Duodenal mucosa (tissue), 2 donors: ENCODE measurements at regions not wholly inside any gene's neighbourhood (a gene's known extent, or its start where the extent isn't known, plus 50 kb on each side); places are given as distances from the start of the nearest gene placed in this dataset.

Experiments used
- H3K27ac ChIP-seq: one replicate; pipeline ENCODE4 v1.7.0; 2013; ENCODE audit warnings: low read depth, low read length
- H3K27me3 ChIP-seq, 2 donors: one replicate each; pipeline ENCODE4 v1.7.0; 2013; ENCODE audit warnings: low read length in 2 of 2, control low read depth in 1 of 2; ENCODE audit not compliant: insufficient read depth in 2 of 2, control insufficient read depth in 1 of 2
- H3K36me3 ChIP-seq, 2 donors: one replicate each; pipeline ENCODE4 v1.7.0; 2013; ENCODE audit warnings: low read length in 2 of 2, control low read depth in 1 of 2; ENCODE audit not compliant: insufficient read depth in 2 of 2, control insufficient read depth in 1 of 2
- H3K4me1 ChIP-seq, 2 donors: one replicate each; pipeline ENCODE4 v1.7.0; 2013; ENCODE audit warnings: low read length in 2 of 2, control low read depth in 1 of 2; ENCODE audit not compliant: insufficient read depth in 2 of 2, control insufficient read depth in 1 of 2
- H3K4me3 ChIP-seq, 2 donors: one replicate each; pipeline ENCODE4 v1.7.0; 2013; ENCODE audit warnings: low read length in 2 of 2, low read depth in 1 of 2
- H3K9ac ChIP-seq, 2 donors: one replicate each; pipeline ENCODE4 v1.7.0; 2013; ENCODE audit warnings: low read length in 2 of 2, low read depth in 1 of 2
- H3K9me3 ChIP-seq, 2 donors: one replicate each; pipeline ENCODE4 v1.7.0; 2013; ENCODE audit warnings: low read length in 2 of 2, control low read depth in 1 of 2; ENCODE audit not compliant: control insufficient read depth in 1 of 2

- Histone ChIP-seq H3K9ac (no peak overlapping the region), H3K27me3 (no peaks in the 10 kb centered on the region), H3K36me3 (no peaks in the 10 kb centered on the region), H3K27ac (no peak overlapping the region), H3K4me1 (no peaks in the 10 kb centered on the region), H3K4me3 (no peak overlapping the region), H3K9me3 (no peaks in the 10 kb centered on the region)
These were observed 50.7 kb upstream of the SERP2 start for GRCh38 chr13:44322928-44323327.

GRCh38 chr13:44323754-44324153, 49.9 kb upstream of the SERP2 start:
- no peaks in the 10 kb centered on the region for H3K9me3 ChIP-seq
- no peaks in the 10 kb centered on the region for H3K4me1 ChIP-seq
- H3K4me3 ChIP-seq: no peak overlapping the region
- H3K36me3 ChIP-seq: no peaks in the 10 kb centered on the region
- H3K27me3 ChIP-seq: no peaks in the 10 kb centered on the region
- no peak overlapping the region for H3K9ac ChIP-seq
- H3K27ac ChIP-seq: no peak overlapping the region
